Dermis blood vessel endothelial cell (primary cell): ENCODE measurements at regions not wholly inside any gene's neighbourhood (a gene's known extent, or its start where the extent isn't known, plus 50 kb on each side); places are given as distances from the start of the nearest gene placed in this dataset.

Source experiments
- DNase-seq: peaks from one replicate; pipeline ENCODE4 v3.0.0; 2010

DNA sequence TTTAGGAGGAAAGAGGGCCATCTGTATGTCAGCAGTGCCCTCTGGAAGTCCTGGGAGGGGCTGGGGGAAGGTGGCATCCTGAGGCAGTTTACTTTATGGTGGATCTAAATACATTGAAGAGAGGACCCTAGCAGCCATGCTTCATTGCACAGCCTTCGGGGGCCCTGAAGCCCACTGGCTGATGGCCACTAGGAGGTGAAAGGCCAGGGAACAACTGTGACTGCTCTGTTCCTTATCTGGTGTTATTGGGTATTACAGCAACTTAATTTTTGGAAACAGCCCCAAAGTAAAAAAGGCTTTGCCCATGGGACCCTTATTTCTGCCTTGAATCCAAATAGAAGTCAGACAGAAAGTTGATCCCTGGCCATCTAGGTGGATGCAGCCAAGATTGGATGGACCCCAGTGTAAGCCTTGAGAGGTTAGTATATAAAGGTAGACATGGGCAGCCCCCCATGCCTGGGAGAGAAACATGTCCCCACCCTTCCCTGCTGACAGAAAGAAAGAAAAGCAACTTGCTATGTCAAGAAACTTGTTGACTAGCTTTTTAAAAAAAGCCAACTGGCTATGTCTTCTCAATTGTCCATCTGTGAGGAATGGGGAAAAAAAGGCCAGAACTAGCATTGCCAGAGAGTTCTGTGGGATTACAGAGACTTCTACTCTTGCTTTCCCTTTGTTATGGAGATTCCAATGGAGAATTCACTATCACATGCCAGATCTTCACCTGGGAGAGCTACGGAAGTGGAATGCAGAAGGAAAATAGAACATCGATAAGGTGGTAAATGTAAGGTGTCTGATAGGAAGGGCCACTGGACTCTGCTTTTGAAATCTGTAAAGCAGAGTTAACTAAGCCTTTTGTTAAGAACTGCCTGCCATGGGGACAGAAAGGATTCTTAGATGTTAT, 58.6 kb upstream of the OSR1 start:
- no peak for DNase-seq

DNA sequence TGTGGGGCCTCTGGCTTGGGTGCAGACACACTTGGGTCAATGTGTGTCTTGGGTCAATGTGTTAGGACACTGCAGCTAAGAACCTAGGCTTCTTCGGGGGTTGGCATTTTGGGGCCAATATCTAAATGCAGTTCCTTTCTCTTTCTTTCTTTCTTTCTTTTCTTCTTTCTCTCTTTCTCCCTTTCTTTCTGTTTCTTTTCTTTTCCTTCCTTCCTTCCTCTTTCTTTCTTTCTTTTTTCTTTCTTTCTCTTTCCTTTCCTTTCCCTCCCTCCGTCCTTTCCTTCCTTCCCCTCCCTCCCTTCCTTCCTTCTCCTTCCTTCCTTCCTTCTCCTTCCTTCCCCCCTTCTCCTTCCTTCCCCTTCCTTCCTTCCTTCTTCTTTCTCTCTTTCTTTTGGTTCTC, 57.7 kb upstream of the OSR1 start:
- no peak for DNase-seq

DNA sequence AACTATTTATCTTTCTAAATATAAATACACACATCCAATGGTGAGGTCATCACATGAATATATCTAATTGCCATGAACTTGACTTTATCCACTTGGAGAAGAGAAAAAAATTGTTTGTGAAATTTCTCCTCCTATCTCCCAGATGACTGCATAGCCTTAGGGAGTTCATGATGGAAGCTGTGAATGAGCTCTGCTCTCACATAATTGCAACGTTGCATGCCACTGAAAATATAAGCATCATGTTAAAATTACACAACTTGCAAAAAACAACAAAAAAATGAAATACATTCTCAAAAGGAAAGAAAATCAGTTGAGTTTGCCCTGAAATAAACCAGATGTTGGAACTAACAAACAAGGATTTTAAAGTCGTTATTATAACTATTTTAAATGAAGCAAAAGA, 50.6 kb upstream of the OSR1 start:
- no peak for DNase-seq

DNA sequence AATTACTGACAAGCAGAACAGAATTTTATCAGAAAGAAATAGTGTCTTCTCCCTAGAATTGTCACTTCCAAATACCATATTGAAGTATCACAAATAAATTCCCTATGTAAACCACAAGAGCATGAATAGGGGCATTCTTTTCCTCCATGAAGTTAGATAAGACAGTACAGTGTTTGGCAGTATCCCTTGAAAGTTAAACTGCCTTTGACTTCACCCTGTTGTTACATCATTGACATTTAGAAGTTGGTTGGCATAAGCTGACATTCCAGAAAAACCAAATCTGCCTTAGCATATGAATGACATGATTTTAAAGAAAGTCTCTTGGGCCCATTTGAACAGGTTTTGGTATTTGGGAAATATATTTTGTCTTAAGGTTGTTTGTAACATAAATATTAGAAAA, 50.2 kb upstream of the OSR1 start:
- DNase-seq = no peak
